Body of pancreas (tissue), 4 donors: ENCODE measurements at regions not wholly inside any gene's neighbourhood (a gene's known extent, or its start where the extent isn't known, plus 50 kb on each side); places are given as distances from the start of the nearest gene placed in this dataset.

ENCODE experiments used
- CTCF ChIP-seq, 7 experiments: fragments of 450-650 bp in 4 of 7; fragments of 200-600 bp in 3 of 7; sonication (generic) in 3 of 7; IDR thresholded peaks; one replicate each; pipeline ENCODE4 v1.5.1; 2016 to 2019; ENCODE audit warnings: antibody characterized with exemption in 7 of 7
- POLR2A ChIP-seq, 3 donors: fragments of 450-650 bp; IDR thresholded peaks; one replicate each; pipeline ENCODE4 v1.6.1; 2016; ENCODE audit warnings: antibody characterized with exemption in 3 of 3, mild to moderate bottlenecking in 2 of 3

GRCh38 chr7:85774986-85775385 is 588.1 kb upstream of the SEMA3D start:
- TF ChIP-seq CTCF (IDR thresholded peaks at IDR 0.05) (no peak), POLR2A (IDR thresholded peaks at IDR 0.05) (no peak)
